ENCODE measurements at regions not wholly inside any gene's neighbourhood (a gene's known extent, or its start where the extent isn't known, plus 50 kb on each side); places are given as distances from the start of the nearest gene placed in this dataset.

DNA sequence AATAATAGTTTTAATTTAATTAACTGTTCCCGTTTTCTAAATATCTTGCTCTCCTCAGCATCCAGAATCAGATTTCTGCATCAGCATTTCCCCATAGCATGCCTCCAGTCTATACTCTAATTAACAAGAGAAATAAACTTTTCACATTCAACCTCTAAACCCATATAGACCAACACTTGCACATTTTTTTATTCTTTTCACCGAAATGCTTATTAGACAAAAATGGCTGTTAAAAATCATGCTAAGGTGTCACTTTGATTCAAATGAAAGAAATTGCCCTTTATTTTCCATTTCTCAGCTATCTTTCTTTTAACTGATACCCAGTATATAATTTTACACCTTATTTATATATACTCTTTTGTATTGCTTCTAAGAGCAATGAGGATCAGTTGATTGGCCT is 1107.1 kb upstream of the EPHA6 start:
- no peak for DNase-seq (ENCODE audit: low spot score)
- no peak overlapping the region for H3K27ac ChIP-seq (ENCODE audit: low read depth)
- peaks cover 18% of the 10 kb centered on the region; the same call in 2 of the 3 replicates for H3K9me3 Mint-ChIP-seq
- no peaks in the 10 kb centered on the region; the same call in 1 of the 2 replicates for H3K36me3 ChIP-seq (ENCODE audit: insufficient read depth)
- no peak for ATAC-seq
- no peaks in the 10 kb centered on the region for H3F3A ChIP-seq (replicated peaks; ENCODE audit: low read depth)
- peaks cover 16% of the 10 kb centered on the region for H3K36me3 Mint-ChIP-seq (ENCODE audit: low read depth)
- H4K20me1 ChIP-seq (replicated peaks; ENCODE audit: insufficient read depth) = no peaks in the 10 kb centered on the region
- no peak overlapping the region for H2AFZ ChIP-seq
- no peak for TF ChIP-seq STAT1 (IDR thresholded peaks at IDR 0.05; ENCODE audit: unreplicated experiment)
- TF ChIP-seq, protein P1, sequence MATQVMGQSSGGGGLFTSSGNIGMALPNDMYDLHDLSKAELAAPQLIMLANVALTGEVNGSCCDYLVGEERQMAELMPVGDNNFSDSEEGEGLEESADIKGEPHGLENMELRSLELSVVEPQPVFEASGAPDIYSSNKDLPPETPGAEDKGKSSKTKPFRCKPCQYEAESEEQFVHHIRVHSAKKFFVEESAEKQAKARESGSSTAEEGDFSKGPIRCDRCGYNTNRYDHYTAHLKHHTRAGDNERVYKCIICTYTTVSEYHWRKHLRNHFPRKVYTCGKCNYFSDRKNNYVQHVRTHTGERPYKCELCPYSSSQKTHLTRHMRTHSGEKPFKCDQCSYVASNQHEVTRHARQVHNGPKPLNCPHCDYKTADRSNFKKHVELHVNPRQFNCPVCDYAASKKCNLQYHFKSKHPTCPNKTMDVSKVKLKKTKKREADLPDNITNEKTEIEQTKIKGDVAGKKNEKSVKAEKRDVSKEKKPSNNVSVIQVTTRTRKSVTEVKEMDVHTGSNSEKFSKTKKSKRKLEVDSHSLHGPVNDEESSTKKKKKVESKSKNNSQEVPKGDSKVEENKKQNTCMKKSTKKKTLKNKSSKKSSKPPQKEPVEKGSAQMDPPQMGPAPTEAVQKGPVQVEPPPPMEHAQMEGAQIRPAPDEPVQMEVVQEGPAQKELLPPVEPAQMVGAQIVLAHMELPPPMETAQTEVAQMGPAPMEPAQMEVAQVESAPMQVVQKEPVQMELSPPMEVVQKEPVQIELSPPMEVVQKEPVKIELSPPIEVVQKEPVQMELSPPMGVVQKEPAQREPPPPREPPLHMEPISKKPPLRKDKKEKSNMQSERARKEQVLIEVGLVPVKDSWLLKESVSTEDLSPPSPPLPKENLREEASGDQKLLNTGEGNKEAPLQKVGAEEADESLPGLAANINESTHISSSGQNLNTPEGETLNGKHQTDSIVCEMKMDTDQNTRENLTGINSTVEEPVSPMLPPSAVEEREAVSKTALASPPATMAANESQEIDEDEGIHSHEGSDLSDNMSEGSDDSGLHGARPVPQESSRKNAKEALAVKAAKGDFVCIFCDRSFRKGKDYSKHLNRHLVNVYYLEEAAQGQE (IDR thresholded peaks at IDR 0.05; ENCODE audit: unreplicated experiment) = no peak
- TF ChIP-seq, protein P2, sequence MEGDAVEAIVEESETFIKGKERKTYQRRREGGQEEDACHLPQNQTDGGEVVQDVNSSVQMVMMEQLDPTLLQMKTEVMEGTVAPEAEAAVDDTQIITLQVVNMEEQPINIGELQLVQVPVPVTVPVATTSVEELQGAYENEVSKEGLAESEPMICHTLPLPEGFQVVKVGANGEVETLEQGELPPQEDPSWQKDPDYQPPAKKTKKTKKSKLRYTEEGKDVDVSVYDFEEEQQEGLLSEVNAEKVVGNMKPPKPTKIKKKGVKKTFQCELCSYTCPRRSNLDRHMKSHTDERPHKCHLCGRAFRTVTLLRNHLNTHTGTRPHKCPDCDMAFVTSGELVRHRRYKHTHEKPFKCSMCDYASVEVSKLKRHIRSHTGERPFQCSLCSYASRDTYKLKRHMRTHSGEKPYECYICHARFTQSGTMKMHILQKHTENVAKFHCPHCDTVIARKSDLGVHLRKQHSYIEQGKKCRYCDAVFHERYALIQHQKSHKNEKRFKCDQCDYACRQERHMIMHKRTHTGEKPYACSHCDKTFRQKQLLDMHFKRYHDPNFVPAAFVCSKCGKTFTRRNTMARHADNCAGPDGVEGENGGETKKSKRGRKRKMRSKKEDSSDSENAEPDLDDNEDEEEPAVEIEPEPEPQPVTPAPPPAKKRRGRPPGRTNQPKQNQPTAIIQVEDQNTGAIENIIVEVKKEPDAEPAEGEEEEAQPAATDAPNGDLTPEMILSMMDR (conservative IDR thresholded peaks at IDR 0.05; ENCODE audit: low read depth in 2 of 2) = no peak
- no peak for TF ChIP-seq ZNF114 (CRISPR knock-in tag; IDR thresholded peaks at IDR 0.05)
- no peak for TF ChIP-seq EZH2phosphoT487 (IDR thresholded peaks at IDR 0.05; ENCODE audit: unreplicated experiment)
- no peak for TF ChIP-seq NANOG (IDR thresholded peaks at IDR 0.05; ENCODE audit: borderline replicate concordance)
- no peak for TF ChIP-seq ZNF462 (CRISPR knock-in tag; IDR thresholded peaks at IDR 0.05)
- no peak for TF ChIP-seq ETS1 (IDR thresholded peaks at IDR 0.05)
- no peaks in the 10 kb centered on the region for H3K79me2 ChIP-seq (replicated peaks; ENCODE audit: insufficient read depth)
- no peaks in the 10 kb centered on the region for H3K4me1 Mint-ChIP-seq
- no peak overlapping the region for H3K4me3 ChIP-seq
- peaks cover 2% of the 10 kb centered on the region for H3K27me3 Mint-ChIP-seq (ENCODE audit: insufficient read depth, low read depth, poor library complexity)
- no peaks in the 10 kb centered on the region for H3K27me3 ChIP-seq (ENCODE audit: insufficient read depth)
- H3K4me3 Mint-ChIP-seq = no peak overlapping the region
- H3K4me1 ChIP-seq (ENCODE audit: insufficient read depth) = no peaks in the 10 kb centered on the region
- H3K4me2 ChIP-seq = no peak overlapping the region
- H3K27ac Mint-ChIP-seq = no peak overlapping the region
- peaks cover 12% of the 10 kb centered on the region; the same call in 1 of the 2 replicates for H3K9me2 ChIP-seq (ENCODE audit: insufficient read depth)

Data from GM23338 (cell line).